ENCODE measurements at regions not wholly inside any gene's neighbourhood (a gene's known extent, or its start where the extent isn't known, plus 50 kb on each side); places are given as distances from the start of the nearest gene placed in this dataset.
"Not testable (repeated sequence)": the region's sequence is repeated elsewhere in the genome, so short reads cannot be mapped to it uniquely, and the experiment has no call there.

DNA sequence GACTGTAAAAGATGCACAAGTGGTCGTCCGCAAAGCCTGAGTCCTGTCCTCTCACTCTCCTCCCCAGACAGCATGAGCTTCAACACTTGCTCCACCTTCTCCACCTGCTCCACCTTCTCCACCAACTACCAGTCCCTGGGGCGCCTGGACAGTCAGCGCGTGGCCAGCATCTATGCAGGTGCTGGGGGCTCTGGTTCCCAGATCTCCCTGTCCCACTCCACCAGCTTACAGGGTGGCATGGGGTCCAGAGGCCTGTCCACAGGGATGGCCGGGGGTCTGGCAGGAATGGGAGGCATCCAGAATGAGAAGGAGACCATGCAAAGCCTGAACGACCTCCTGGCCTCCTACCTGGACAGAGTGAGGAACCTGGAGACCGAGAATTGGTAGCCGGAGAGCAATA, 162.2 kb upstream of the NT5E start:
- H3K36me3 ChIP-seq (ENCODE audit: control insufficient read depth, insufficient read depth, low read length): no peaks in the 10 kb centered on the region
- in situ Hi-C loops (cut with HindIII; ENCODE audit: low pct_unique_long_range_greater_than_20kb, low sequenced_read_pairs) (no loop called here), intact Hi-C loops (cut with micrococcal nuclease; ENCODE audit: unreplicated experiment) (no loop called here)
- POLR2A ChIA-PET: no interaction called here
- H3K4me1 ChIP-seq (ENCODE audit: control insufficient read depth, insufficient read depth, low read length): no peaks in the 10 kb centered on the region
- TF ChIP-seq CTCF (IDR thresholded peaks at IDR 0.05) (no peak), POLR2AphosphoS5 (IDR thresholded peaks at IDR 0.05; ENCODE audit: low read depth, low read length) (no peak), REST (IDR thresholded peaks at IDR 0.05; ENCODE audit: insufficient read depth in 1 of 2, low read depth in 2 of 2, low read length in 1 of 2) (no peak), SIN3A (IDR thresholded peaks at IDR 0.05; ENCODE audit: borderline replicate concordance, insufficient read depth, low read depth, low read length) (no peak), TCF7L2 (IDR thresholded peaks at IDR 0.05; ENCODE audit: low read depth, low read length) (no peak)
- H3K27me3 ChIP-seq (ENCODE audit: control insufficient read depth, insufficient read depth, low read length): no peaks in the 10 kb centered on the region
- no peaks in the 10 kb centered on the region for H3K9me3 ChIP-seq (ENCODE audit: control insufficient read depth, insufficient read depth, low read depth, low read length)
- H3K27ac ChIP-seq (ENCODE audit: low read length): no peak overlapping the region
- CTCF ChIA-PET: no interaction called here
- no peak overlapping the region for H3K4me3 ChIP-seq (ENCODE audit: low read depth in 2 of 2, low read length in 2 of 2)
- BruUV-seq (replicated peaks): no TSS peak
- ATAC-seq: no peak
- no peak for DNase-seq (ENCODE audit: low read depth, low spot score)

DNA sequence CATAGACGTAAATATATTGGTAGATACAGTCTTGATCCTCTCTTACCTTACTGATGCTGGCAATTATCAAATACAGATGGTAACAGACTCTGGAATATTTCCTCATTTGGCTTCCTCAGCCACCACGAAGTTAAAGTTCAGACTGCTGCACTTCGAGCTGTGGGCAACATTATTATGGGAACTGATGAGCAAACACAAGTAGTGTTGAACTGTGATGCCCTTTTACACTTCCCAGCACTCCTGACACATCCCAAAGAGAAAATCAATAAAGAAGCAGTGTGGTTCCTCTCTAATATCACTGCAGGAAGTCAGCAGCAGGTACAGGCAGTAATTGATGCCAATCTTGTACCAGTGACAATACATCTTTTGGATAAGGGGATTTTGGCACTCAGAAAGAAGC, 162.7 kb upstream of the NT5E start:
- ChIA-PET CTCF (no interaction called here), POLR2A (no interaction called here)
- H3K27me3 ChIP-seq (ENCODE audit: control insufficient read depth, insufficient read depth, low read length): no peaks in the 10 kb centered on the region
- intact Hi-C loops (cut with micrococcal nuclease; ENCODE audit: unreplicated experiment): no loop called here
- DNase-seq (ENCODE audit: low read depth, low spot score) (no peak), ATAC-seq (no peak)
- H3K9me3 ChIP-seq (ENCODE audit: control insufficient read depth, insufficient read depth, low read depth, low read length): no peaks in the 10 kb centered on the region
- no peak overlapping the region for H3K27ac ChIP-seq (ENCODE audit: low read length)
- BruUV-seq (replicated peaks): no TSS peak
- TF ChIP-seq CTCF (IDR thresholded peaks at IDR 0.05) (no peak), SIN3A (IDR thresholded peaks at IDR 0.05; ENCODE audit: borderline replicate concordance, insufficient read depth, low read depth, low read length) (no peak), TCF7L2 (IDR thresholded peaks at IDR 0.05; ENCODE audit: low read depth, low read length) (no peak), REST (IDR thresholded peaks at IDR 0.05; ENCODE audit: insufficient read depth in 1 of 2, low read depth in 2 of 2, low read length in 1 of 2) (no peak), POLR2AphosphoS5 (IDR thresholded peaks at IDR 0.05; ENCODE audit: low read depth, low read length) (no peak)
- no peaks in the 10 kb centered on the region for H3K36me3 ChIP-seq (ENCODE audit: control insufficient read depth, insufficient read depth, low read length)
- H3K4me3 ChIP-seq (ENCODE audit: low read depth in 2 of 2, low read length in 2 of 2): no peak overlapping the region
- in situ Hi-C loops (cut with HindIII; ENCODE audit: low pct_unique_long_range_greater_than_20kb, low sequenced_read_pairs): no loop called here
- no peaks in the 10 kb centered on the region for H3K4me1 ChIP-seq (ENCODE audit: control insufficient read depth, insufficient read depth, low read length)

- H3K36me3 ChIP-seq (ENCODE audit: control insufficient read depth, insufficient read depth, low read length); DNase-seq (ENCODE audit: low read depth, low spot score); intact Hi-C loops (cut with micrococcal nuclease; ENCODE audit: unreplicated experiment); H3K4me1 ChIP-seq (ENCODE audit: control insufficient read depth, insufficient read depth, low read length); H3K27ac ChIP-seq (ENCODE audit: low read length); ATAC-seq; H3K9me3 ChIP-seq (ENCODE audit: control insufficient read depth, insufficient read depth, low read depth, low read length); CTCF ChIA-PET; POLR2A ChIA-PET; in situ Hi-C loops (cut with HindIII; ENCODE audit: low pct_unique_long_range_greater_than_20kb, low sequenced_read_pairs); H3K4me3 ChIP-seq (ENCODE audit: low read depth in 2 of 2, low read length in 2 of 2); H3K27me3 ChIP-seq (ENCODE audit: control insufficient read depth, insufficient read depth, low read length); BruUV-seq (replicated peaks): not testable (repeated sequence)
These were observed 163.4 kb upstream of the NT5E start for GRCh38 chr6:85286507-85286906.
